Fibroblast of lung (primary cell): ENCODE measurements at regions not wholly inside any gene's neighbourhood (a gene's known extent, or its start where the extent isn't known, plus 50 kb on each side); places are given as distances from the start of the nearest gene placed in this dataset.

ENCODE experiments used
- DNase-seq, 2 donors: peaks; one replicate each; pipeline versions ENCODE4 v3.0.0 to v3.0.0-alpha.2; 2010; ENCODE audit warnings: low read depth in 2 of 2
- H2AFZ ChIP-seq: 2 replicates; pipeline ENCODE4 v1.5.1; 2012; ENCODE audit warnings: low read length, control low read depth, inconsistent platforms
- H3K27ac ChIP-seq: 2 replicates; pipeline ENCODE4 v1.5.1; 2011; ENCODE audit warnings: low read length, control low read depth; ENCODE audit not compliant: insufficient read depth
- H3K27me3 ChIP-seq: 2 replicates; pipeline ENCODE4 v1.5.1; 2011; ENCODE audit warnings: mild to moderate bottlenecking, low read length; ENCODE audit not compliant: control insufficient read depth, insufficient read depth
- H3K36me3 ChIP-seq: 2 replicates; pipeline ENCODE4 v1.5.1; 2011; ENCODE audit warnings: low read length; ENCODE audit not compliant: control insufficient read depth, insufficient read depth
- H3K4me1 ChIP-seq: 2 replicates; pipeline ENCODE4 v1.5.1; 2011; ENCODE audit warnings: low read length; ENCODE audit not compliant: control insufficient read depth, insufficient read depth; ENCODE audit errors: extremely low read depth
- H3K4me2 ChIP-seq: 2 replicates; pipeline ENCODE4 v1.5.1; 2011; ENCODE audit warnings: low read length, control low read depth; ENCODE audit not compliant: insufficient read depth; ENCODE audit errors: extremely low read depth
- H3K4me3 ChIP-seq, 4 experiments: fragments of 200-600 bp in 1 of 4; sonication (generic) in 1 of 4; replicated peaks in 1 of 4; 2 replicates each; pipeline ENCODE4 v1.5.1; 2011 to 2016; ENCODE audit warnings: low read length in 4 of 4, low read depth in 3 of 4, mild to moderate bottlenecking in 3 of 4, control low read depth in 2 of 4, inconsistent platforms in 1 of 4, mixed read lengths in 1 of 4; ENCODE audit not compliant: insufficient read depth in 1 of 4; ENCODE audit errors: control extremely low read depth in 1 of 4
- H3K79me2 ChIP-seq: 2 replicates; pipeline ENCODE4 v1.5.1; 2012; ENCODE audit warnings: mild to moderate bottlenecking, low read length, inconsistent platforms; ENCODE audit not compliant: control insufficient read depth, insufficient read depth
- H3K9ac ChIP-seq: 2 replicates; pipeline ENCODE4 v1.5.1; 2011; ENCODE audit warnings: mild to moderate bottlenecking, low read length, control low read depth; ENCODE audit not compliant: insufficient read depth
- H3K9me3 ChIP-seq: 2 replicates; pipeline ENCODE4 v1.5.1; 2012; ENCODE audit warnings: low read depth, low read length; ENCODE audit not compliant: control insufficient read depth, insufficient read depth
- H4K20me1 ChIP-seq: 2 replicates; pipeline ENCODE4 v1.5.1; 2011; ENCODE audit warnings: low read length; ENCODE audit not compliant: control insufficient read depth, insufficient read depth; ENCODE audit errors: extremely low read depth
- CTCF ChIP-seq, 2 donors: IDR thresholded peaks in 1 of 2; conservative IDR thresholded peaks in 1 of 2; 1 replicate in 1 of 2; 2 replicates in 1 of 2; pipeline ENCODE4 v1.5.1; 2011 to 2012; ENCODE audit warnings: low read length in 2 of 2, control low read depth in 1 of 2, inconsistent platforms in 1 of 2, low read depth in 1 of 2, mild to moderate bottlenecking in 1 of 2
- EZH2 ChIP-seq: IDR thresholded peaks from 2 replicates; pipeline ENCODE4 v1.5.1; 2012; ENCODE audit warnings: low read length, control low read depth, mild to moderate bottlenecking; ENCODE audit errors: missing control alignments

GRCh38 chr14:101057394-101057793 lies 153.9 kb upstream of the RTL1 start:
- peaks cover 12% of the 10 kb centered on the region for H3K36me3 ChIP-seq
- H3K79me2 ChIP-seq, result no peaks in the 10 kb centered on the region
- no peak for DNase-seq
- no peak overlapping the region for H3K27ac ChIP-seq
- no peak overlapping the region for H3K9ac ChIP-seq
- no peak overlapping the region for H2AFZ ChIP-seq
- no peak overlapping the region for H3K4me3 ChIP-seq
- no peaks in the 10 kb centered on the region for H3K27me3 ChIP-seq
- no peaks in the 10 kb centered on the region for H3K9me3 ChIP-seq
- no peaks in the 10 kb centered on the region for H3K4me1 ChIP-seq
- H3K4me2 ChIP-seq, result no peak overlapping the region
- TF ChIP-seq EZH2 (no peak), CTCF (conservative IDR thresholded peaks at IDR 0.05 in 1 of 2, IDR thresholded peaks at IDR 0.05 in 1 of 2; ENCODE audit: low read depth in 1 of 2, low read length in 2 of 2) (no peak)
- no peaks in the 10 kb centered on the region for H4K20me1 ChIP-seq

GRCh38 chr14:101058571-101058970 lies 155.0 kb upstream of the RTL1 start:
- Histone ChIP-seq H3K9ac (no peak overlapping the region), H2AFZ (no peak overlapping the region), H3K27me3 (no peaks in the 10 kb centered on the region), H3K4me3 (no peak overlapping the region), H3K36me3 (peaks cover 13% of the 10 kb centered on the region), H3K9me3 (no peaks in the 10 kb centered on the region), H3K4me2 (no peak overlapping the region), H3K27ac (no peak overlapping the region), H4K20me1 (no peaks in the 10 kb centered on the region), H3K4me1 (no peaks in the 10 kb centered on the region), H3K79me2 (no peaks in the 10 kb centered on the region)
- TF ChIP-seq CTCF (conservative IDR thresholded peaks at IDR 0.05 in 1 of 2, IDR thresholded peaks at IDR 0.05 in 1 of 2; ENCODE audit: low read depth in 1 of 2, low read length in 2 of 2) (no peak), EZH2 (no peak)
- peak; percentile 31 to 57 for DNase-seq

GRCh38 chr14:101060171-101060601 lies 156.7 kb upstream of the RTL1 start:
- Histone ChIP-seq H3K4me2 (no peak overlapping the region), H3K27ac (no peak overlapping the region), H3K9me3 (no peaks in the 10 kb centered on the region), H3K27me3 (no peaks in the 10 kb centered on the region), H2AFZ (no peak overlapping the region), H3K36me3 (peaks cover 14% of the 10 kb centered on the region), H3K9ac (no peak overlapping the region), H3K79me2 (no peaks in the 10 kb centered on the region), H3K4me1 (no peaks in the 10 kb centered on the region), H4K20me1 (no peaks in the 10 kb centered on the region), H3K4me3 (no peak overlapping the region)
- TF ChIP-seq EZH2 (no peak), CTCF (conservative IDR thresholded peaks at IDR 0.05 in 1 of 2, IDR thresholded peaks at IDR 0.05 in 1 of 2; ENCODE audit: low read depth in 1 of 2, low read length in 2 of 2) (no peak)
- DNase-seq, result no peak
